ENCODE measurements at regions not wholly inside any gene's neighbourhood (a gene's known extent, or its start where the extent isn't known, plus 50 kb on each side); places are given as distances from the start of the nearest gene placed in this dataset.

GRCh38 chr19:31402529-31403316 lies 53.5 kb upstream of the TSHZ3 start:
- no peak for DNase-seq

- DNase-seq = no peak
Measured at GRCh38 chr19:31406106-31406505, 56.9 kb upstream of the TSHZ3 start.

- DNase-seq = no peak
Measured at GRCh38 chr19:31408460-31409124, 59.4 kb upstream of the TSHZ3 start.

GRCh38 chr19:31413353-31413752 lies 64.1 kb upstream of the TSHZ3 start:
- DNase-seq = no peak

- DNase-seq = no peak
Measured at GRCh38 chr19:31415322-31415721, 66.1 kb upstream of the TSHZ3 start.

GRCh38 chr19:31416548-31416947 lies 67.3 kb upstream of the TSHZ3 start:
- no peak for DNase-seq

- DNase-seq = no peak
Measured at GRCh38 chr19:31418055-31418454, 68.8 kb upstream of the TSHZ3 start.

GRCh38 chr19:31418692-31419430 lies 69.6 kb upstream of the TSHZ3 start:
- DNase-seq = no peak

GRCh38 chr19:31419871-31420445 lies 70.7 kb upstream of the TSHZ3 start:
- peak; percentile 22 for DNase-seq

GRCh38 chr19:31421082-31421481 lies 71.8 kb upstream of the TSHZ3 start:
- DNase-seq = no peak

GRCh38 chr19:31421856-31422255 lies 72.6 kb upstream of the TSHZ3 start:
- DNase-seq = no peak

GRCh38 chr19:31423896-31424295 lies 74.7 kb upstream of the TSHZ3 start:
- DNase-seq = no peak

- peak; percentile 74 for DNase-seq
Measured at GRCh38 chr19:31424861-31425620, 75.8 kb upstream of the TSHZ3 start.

- no peak for DNase-seq
Measured at GRCh38 chr19:31427857-31428256, 78.6 kb upstream of the TSHZ3 start.

- DNase-seq = no peak
Measured at GRCh38 chr19:31430381-31430780, 81.1 kb upstream of the TSHZ3 start.

GRCh38 chr19:31432201-31432810 lies 83.1 kb upstream of the TSHZ3 start:
- DNase-seq = no peak

- DNase-seq = no peak
Measured at GRCh38 chr19:31436121-31436776, 87.0 kb upstream of the TSHZ3 start.

- DNase-seq = no peak
Measured at GRCh38 chr19:31438401-31439269, 89.4 kb upstream of the TSHZ3 start.

GRCh38 chr19:31439270-31439573 lies 90.0 kb upstream of the TSHZ3 start:
- DNase-seq = no peak

GRCh38 chr19:31444931-31445330 lies 95.7 kb upstream of the TSHZ3 start:
- DNase-seq = no peak

GRCh38 chr19:31445406-31445805 lies 96.2 kb upstream of the TSHZ3 start:
- no peak for DNase-seq
